ENCODE measurements at regions not wholly inside any gene's neighbourhood (a gene's known extent, or its start where the extent isn't known, plus 50 kb on each side); places are given as distances from the start of the nearest gene placed in this dataset.
A peak's percentile ranks its signal among the peaks of the same experiment; 100 is the strongest.
"Not testable (repeated sequence)": the region's sequence is repeated elsewhere in the genome, so short reads cannot be mapped to it uniquely, and the experiment has no call there.

DNA sequence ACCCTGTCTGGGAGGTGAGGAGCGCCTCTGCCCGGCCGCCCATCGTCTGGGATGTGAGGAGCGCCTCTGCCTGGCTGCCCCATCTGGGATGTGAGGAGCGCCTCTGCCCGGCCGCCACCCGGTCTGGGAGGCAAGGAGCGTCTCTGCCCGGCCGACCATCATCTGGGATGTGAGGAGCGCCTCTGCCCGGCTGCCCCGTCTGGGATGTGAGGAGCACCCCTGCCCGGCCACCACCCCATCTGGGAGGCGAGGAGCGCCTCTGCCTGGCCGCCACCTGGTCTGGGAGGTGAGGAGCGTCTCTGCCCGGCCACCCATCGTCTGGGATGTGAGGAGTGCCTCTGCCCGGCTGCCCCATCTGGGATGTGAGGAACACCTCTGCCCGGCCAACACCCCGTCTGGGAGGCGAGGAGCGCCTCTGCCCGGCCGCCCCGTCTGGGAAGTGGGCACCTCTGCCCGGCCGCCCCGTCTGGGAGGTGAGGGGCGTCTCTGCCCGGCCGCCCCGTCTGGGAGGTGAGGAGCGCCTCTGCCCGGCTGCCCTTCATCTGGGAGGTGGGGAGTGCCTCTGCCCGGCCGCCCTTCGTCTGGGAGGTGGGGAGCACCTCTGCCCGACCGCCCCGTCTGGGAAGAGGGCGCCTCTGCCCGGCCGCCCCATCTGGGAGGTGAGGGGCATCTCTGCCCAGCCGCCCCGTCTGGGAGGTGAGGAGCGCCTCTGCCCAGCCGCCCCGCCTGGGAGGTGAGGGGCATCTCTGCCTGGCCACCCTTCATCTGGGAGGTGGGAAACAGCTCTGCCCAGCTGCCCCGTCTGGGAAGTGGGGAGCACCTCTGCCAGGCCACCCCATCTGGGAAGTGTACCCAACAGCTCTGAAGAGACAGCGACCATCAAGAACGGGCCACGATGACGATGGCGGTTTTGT is 399.7 kb downstream of the CAAP1 start:
- DNase-seq, result not testable (repeated sequence)

DNA sequence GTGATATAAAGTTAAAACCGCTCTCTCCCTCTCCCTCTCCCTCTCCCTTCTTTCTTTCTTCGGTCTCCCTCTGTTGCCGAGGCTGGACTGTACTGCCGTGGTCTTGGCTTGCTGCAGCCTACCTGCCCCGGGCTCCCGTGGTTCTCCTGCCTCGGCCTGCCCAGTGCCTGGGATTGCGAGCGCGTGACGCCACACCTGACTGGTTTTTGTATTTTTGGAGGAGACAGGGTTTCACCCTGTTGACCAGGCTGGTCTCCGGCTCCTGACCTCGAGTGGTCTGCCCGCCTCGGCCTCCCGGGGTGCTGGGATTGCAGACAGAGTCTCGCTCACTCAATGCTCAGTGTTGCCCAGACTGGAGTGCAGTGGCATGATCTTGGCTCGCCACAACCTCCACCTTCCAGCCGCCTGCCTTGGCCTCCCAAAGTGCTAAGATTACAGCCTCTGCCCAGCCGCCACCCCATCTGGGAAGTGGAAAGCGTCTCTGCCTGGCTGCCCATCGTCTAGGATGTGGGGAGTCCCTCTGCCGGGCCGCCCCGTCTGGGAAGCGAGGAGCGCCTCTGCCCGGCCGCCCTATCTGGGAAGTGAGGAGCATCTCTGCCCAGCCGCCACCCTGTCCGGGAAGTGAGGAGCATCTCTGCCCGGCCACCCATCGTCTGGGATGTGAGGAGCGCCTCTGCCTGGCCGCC is 400.5 kb downstream of the CAAP1 start:
- not testable (repeated sequence) for DNase-seq

DNA sequence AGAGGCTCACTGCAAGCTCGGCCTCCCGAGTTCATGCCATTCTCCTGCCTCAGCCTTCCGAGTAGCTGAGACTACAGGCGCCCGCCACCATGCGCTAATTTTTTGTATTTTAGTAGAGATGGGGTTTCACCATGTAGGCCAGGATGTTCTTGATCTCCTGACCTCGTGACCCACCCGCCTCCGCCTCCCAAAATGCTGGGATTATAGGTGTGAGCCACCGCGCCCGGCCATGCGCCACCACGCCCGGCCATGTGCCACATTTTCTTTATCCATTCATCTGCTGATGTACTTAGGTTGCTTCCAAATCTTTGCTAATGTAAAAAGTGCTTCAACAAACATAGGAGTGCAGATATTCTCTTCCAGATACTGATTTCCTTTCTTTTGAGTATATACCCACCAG is 408.6 kb downstream of the CAAP1 start:
- DNase-seq, result no peak

DNA sequence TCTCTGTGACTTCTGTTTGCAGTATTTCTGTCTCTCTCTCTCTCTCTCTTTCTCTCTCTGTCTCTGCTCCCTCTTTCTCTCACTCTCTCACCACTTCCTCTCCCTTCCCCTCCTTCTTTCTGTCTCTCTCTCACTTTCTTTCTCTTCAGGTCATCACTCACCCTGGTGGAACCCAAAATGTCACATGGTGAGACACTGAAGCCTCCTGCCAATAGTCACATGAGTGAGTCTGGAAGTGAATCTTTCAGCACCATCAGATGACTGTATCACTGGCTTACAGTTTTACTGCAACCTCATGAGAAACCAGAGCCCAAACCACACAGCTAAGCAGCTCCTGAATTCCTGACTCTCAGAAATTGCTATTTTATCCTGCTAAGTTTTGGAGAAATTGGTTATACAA is 414.6 kb downstream of the CAAP1 start:
- no peak for DNase-seq

DNA sequence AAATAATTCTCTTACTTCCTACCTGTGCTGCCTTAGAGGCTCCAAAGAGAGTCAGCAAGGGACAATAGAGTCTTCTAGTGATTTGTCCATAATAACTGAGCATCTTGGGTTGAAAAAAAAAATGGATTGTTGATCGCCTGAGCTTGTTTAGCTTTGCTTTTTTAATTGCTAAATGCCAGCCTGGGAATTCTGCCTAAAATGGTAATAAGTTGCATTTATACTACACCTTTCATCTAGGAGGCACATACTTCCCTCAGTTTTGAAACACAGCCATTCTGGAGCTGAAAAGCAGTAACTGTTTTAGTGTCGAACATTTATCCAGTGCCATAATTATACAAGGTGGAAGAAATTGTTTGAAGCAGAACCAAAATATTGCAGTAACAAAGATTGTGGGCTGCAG is 421.3 kb downstream of the CAAP1 start:
- no peak for DNase-seq

DNA sequence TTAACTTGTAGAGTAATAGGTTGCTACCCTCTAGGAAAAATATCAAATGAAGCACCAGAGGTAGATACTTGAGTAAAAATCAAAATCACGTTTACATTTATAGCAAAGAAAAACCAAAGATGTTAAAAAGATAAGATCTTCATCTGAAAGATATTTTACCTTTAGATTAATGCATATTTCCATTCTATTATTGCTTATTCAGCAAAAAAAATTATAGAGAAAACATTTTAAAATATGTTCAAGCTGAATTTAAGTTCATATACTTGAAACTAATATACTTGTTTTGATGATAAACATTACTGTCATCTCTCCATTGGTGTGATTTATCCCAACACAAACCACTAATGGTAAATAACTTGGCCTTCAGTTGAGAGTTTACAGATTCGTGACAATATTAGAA is 422.3 kb downstream of the CAAP1 start:
- DNase-seq, result no peak

DNA sequence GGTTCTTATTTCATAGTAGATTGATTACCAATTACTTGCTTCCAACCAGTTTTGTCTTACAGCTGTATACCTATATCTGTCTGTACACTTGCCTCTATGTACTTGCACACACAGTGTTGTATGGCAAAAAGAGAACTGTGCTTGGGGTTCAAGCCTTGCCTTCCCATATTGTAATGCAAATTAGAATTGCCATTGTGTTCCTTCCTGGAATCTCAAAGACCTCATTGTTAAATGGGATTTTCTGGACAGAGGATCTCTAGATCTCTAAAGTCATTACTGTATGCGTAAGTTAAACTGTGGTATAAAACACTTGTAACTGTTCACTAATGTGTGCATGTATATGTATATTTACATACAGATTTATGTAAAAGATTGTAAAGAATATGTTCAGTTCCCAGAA is 428.8 kb downstream of the CAAP1 start:
- DNase-seq, result no peak

DNA sequence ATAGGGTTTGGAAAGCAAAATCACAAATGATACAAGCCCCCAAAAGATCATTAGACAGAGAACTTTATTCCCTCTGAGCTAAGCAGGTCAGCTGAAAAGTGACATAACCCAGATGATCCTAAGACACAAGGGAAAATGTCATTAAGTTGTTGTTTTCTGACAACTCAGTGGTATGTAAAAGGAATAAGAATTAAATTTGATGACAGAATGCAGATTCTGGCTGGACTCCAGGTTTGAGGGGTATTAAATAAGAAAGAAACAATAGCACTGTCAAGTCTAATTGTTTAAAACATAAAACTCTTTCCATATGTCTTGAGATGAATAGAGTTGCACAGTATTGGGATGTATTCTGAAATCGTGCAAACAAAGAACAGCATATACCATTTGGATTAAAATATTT is 429.9 kb downstream of the CAAP1 start:
- no peak for DNase-seq

DNA sequence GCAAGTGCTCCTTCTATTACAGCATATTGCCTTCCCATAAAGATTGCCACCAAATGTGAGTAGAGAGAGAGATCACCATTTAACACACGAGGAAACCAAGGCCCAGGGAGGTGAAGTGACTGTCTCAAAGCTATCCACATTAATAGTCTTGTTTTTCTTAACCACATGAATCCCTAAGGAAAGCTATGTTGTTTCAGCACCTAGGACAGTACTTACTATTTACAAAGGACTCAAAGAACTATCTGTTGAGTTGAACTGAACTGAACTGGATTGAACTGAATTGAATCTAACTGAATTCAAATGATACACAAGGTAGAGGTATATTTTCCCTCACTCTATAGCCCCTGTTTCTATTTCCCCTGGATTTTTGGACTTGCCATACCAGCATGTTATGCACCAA is 430.4 kb downstream of the CAAP1 start:
- DNase-seq, result no peak

DNA sequence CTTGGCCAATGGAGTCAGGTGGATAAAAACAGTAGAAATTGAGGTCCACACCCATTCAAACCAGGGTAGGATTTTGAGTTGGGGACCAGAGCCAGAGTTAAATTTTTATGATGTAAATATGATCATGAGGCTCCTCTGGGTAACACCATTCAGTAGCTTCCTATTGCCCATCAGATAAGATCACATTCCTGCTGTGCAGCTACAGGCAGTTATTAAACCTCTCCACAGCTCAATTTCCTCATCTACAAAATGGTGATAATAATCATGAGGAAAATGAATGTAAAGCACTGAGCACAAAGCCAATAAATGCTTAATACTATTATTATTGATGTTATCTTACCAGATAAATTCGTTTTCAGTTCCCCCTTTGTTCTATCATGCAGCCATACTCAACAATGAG is 432.0 kb downstream of the CAAP1 start:
- no peak for DNase-seq

DNA sequence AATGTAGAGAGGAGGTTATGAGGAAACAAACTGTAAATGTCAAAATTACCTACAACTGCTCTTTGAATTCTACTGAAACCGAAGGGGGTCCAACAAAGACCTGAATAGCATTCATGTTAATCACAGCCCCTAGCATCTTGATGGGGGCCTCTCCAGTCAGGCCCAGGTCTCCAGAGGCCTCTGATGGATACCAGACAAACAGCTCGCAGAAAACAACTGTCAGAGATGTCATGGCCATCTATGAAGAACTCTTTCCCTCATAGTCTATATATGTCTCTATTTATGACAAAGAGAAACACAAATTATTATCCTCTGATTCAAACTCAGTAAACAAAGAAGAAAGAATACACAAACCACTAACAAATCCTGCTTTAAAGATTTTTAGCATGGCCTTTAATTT is 432.6 kb downstream of the CAAP1 start:
- DNase-seq, result no peak

DNA sequence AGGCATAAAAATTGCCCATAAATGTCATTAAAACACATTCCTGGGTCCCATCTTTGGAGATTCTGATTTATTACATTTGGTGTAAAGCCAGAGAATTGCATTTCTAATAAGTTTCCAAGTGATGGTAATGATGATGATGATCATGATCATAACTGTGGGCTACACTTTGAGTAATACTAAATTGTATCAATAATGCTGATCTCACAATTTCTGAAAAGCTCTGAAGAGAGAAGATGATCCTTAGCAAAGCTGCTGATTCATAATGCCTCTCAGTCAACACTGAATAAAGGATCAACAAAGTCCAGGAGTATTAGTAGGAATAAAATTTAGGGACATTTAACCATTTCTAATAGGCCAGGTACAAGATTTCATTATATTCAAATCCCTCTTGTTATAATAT is 434.5 kb downstream of the CAAP1 start:
- no peak for DNase-seq

DNA sequence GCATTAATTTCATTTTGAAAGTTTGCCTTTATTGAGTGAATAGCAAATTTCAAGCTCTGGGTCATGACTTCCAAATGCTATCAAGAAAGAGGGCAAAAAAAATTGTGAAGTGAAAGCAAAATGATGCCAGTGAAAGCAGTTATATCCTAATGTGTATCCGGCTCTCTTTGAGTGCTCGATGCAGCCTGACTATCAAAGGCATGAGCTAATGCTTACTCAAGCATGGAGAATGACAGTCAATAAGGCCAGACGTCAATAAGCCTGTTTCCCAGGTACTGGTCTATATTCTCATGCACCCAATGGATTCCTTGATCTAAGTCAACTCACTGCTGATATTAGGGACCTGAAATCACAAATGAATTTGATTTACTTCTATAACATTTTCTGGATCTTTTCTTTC is 435.5 kb downstream of the CAAP1 start:
- no peak for DNase-seq

DNA sequence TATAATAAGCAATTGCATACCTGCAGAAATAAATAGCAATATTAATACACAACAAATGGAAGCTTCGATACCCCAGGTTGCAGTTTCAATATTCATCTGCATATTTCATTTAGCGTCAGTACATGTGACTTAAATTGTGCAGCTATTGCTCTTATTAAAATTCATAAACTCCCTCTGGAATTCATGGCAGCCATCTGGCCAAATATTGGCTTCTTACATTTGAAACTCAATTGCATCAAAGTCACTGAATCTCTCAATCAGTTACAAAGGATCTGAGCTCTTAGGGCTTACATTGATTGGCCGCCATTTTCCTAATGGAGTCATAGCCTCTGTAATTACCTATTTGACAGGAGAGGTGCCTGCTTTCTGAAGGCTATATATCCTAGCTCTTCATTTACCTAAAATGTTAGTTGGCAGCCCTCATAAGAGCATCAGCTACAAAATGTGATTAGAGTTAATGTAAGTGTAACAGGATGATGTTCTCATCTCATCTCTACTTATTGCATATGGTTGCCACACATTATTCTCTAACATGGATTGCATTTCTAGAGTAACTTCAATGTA is 453.5 kb downstream of the CAAP1 start:
- DNase-seq, result no peak

DNA sequence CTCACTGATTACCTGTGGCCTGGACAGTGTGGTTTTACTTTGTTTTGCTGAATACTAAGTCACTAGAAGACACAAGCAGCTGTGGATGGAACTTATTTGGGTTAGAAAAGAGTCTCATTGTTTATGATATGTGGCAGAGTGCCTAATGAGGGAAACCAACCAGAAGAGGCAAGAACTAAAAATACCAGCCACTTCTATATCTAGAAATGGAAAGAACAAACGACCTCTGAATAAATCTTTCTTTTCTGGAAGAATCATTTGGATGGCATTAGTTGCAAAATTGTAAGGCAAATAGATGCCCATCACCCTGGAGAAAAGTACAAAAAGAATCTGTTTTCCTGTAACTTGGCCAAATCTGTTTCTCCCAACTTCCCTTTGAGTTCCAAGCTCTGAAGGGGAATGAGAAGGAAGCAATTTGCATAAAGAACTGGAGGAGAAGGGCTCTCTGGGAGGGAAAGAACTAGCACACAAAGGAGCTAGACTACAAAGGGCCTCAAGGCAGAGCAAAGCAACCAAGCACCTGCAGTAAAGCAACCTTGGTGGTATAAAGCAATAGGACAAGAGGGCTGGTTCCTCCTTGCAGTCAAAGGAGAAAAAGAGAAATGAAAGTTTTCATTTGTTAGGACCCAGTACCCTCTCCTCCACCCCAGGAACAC is 455.4 kb downstream of the CAAP1 start:
- DNase-seq, result no peak

DNA sequence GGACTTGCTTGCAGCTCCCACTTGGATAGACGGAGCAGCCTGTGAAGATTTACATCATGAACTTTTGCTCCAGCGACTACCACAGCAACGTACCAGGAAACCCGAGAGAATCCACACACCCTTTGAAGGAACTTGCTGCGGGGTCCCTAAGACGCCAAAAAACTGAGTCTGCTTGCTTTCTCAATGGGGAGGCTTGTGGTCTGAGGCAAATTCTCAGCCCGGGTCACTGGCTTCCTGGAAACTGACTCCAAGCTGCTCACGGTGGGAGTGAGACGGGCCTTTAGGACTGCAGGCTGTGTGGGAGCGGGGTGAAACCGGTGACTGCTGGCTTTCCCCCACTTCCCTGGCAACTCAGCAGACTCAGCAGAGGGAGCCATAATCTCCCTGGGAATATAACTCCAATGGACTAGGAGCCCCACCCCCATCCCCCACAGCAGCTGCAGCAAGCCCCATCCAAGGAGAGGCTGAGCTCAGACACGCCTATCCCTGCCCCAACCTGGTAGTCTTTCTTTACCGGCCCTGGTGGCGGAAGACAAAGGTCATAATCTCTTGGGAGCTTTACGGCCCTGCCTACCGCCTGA is 466.0 kb downstream of the CAAP1 start:
- no peak for DNase-seq

DNA sequence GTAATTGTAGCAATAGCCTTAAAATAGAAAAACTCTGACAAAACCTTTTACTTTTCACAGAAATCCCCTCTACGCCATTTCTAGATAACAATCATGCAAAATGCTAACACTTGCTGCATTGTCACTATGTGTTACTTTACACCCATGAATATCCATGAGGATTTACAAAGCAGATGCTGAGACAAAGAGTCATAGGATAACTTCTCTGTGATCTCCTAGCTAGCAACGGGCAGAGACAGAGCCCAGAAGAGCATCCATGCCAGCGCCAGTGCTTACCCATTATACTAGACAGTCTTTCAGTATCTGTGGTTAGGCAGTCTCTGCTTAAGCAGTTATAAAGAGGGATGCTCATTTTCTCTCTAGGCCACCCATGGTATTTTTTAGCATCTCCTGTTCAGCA is 474.1 kb downstream of the CAAP1 start:
- no peak for DNase-seq

DNA sequence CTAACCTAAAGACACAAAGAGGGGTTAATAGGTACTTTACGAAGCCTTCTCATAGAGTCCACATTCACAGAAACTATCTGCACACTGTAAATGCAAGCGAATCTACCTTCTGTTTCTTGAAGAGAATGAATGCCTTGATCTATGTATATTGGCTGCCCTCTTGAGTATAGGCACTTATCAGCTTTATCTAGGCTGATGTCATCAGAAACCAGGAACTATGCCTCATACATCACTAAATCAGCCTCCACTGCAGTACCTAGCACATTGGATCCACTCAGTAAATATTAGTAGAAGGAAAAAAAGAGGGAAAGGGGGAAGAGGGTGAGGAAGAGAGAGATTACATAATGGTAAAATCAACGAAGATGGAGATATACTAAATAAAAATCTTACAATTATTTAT is 477.1 kb downstream of the CAAP1 start:
- DNase-seq, result no peak

DNA sequence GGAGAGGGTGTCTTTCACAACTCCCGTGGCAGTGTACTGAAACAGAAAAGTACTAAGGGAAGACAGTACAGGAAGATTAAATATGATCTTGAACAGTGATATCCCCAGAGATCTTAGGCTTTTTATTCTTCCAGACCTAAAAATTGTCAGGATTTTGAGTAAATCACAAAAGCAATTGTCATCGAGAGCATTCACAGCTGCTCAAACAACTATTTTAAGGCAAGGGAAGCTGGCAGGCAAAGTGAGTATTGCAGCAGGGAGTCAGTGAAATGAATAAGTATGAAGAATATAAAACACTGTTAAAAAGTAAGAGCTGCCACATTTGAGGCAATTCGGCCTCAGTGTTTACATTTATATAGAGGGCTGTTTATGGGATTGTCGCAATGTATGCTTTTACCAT is 479.0 kb downstream of the CAAP1 start:
- DNase-seq, result peak; percentile 57

DNA sequence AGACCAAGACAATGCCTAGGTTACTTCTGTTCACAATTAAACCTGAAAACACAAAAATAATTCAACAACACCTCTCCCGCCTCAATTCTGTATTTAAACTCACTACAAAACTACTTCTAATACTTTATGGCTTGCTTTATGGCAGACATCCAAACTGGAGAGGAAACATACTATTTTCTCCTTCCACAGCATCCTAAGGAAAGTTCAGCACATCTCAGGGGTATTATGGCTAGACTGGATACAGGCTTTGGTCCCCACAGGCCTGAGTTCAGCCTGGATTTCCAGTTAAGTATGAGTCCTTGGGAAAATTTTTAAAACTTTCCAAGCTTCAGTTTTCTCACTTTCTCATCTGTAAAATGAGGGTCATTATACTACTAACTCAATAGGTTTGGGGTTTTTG is 480.2 kb downstream of the CAAP1 start:
- peak; percentile 57 for DNase-seq

DNA sequence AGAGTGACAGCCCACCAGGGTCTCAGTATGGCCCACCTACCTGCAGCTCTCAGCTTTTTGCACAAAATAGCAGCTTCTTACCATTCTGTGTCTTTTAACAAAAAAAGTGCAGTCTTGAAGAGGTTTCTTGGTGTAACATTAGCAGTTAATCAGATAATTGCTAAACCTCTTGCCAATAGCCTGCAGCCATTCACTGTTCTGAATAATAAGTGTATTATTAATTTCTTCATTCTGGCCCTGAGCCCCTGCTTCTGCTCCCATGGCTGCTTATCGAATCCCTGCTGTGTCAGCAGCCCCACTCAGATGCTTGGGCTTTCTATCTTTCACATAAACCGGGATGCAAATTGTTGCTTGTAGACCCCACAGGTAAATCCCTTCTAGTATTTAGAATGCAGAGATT is 485.9 kb downstream of the CAAP1 start:
- no peak for DNase-seq

DNA sequence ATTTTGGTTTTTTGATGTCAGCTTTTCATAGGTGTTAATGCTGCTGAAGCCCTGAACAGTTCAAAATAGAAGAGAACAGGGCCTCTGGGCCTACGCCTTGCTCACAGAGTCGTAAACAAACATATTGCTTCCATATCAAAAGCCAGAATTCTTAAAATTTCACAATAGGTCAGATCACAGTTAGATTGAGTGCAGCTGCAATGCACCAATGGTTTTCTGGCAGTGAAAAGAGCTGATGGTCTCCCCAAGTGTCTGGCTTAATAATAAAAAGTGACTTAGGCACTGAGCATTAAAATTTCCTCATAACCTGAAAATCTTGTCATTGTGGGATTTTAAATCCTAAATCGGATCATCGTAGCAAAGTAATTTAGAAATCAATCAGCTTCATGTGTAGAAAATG is 493.0 kb downstream of the CAAP1 start:
- DNase-seq, result peak; percentile 36

Measured in muscle of arm (tissue), 1 donor.